ENCODE measurements at regions not wholly inside any gene's neighbourhood (a gene's known extent, or its start where the extent isn't known, plus 50 kb on each side); places are given as distances from the start of the nearest gene placed in this dataset.

GRCh38 chr4:18075823-18076433 is 54.4 kb upstream of the LCORL start:
- intact Hi-C loops (cut with DNase I): no loop called here
- peak; percentile 30 to 63 for ATAC-seq
- DNase-seq: peak; percentile 51

- no peak for ATAC-seq
- intact Hi-C loops (cut with DNase I): no loop called here
- no peak for DNase-seq
Observed at GRCh38 chr4:18071894-18072293, 50.3 kb upstream of the LCORL start.
